AG09319 (cell line): ENCODE measurements at regions not wholly inside any gene's neighbourhood (a gene's known extent, or its start where the extent isn't known, plus 50 kb on each side); places are given as distances from the start of the nearest gene placed in this dataset.

Experiments used
- DNase-seq: peaks from one replicate; pipeline ENCODE4 v3.0.0-alpha.2; 2010; ENCODE audit warnings: low read depth; ENCODE audit errors: extremely low read depth
- TF ChIP-seq, protein P1 (sequence below): IDR thresholded peaks from 2 replicates; pipeline ENCODE4 v1.5.1; 2011; ENCODE audit warnings: low read depth, mild to moderate bottlenecking, inconsistent platforms, low read length, moderate library complexity

DNA sequence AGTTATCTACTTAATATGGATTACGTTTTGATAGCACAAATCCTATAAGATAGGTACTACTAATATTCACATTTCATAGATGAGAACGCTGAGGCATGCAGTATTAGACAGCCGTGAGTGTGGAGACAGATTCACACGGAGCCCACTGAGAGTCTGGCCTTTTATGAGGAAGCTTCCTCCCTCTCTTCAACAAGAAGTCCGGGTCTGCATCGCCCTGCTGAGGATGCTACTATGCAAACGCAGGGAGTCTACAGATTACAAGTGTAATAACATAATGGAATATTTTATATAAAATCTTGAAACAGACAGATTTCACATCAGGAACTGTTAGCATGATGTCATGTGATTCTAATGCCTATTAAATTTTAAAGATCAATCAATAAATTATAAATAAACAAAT lies 255.9 kb upstream of the GLI3 start:
- no peak for DNase-seq
- TF ChIP-seq, protein P1, sequence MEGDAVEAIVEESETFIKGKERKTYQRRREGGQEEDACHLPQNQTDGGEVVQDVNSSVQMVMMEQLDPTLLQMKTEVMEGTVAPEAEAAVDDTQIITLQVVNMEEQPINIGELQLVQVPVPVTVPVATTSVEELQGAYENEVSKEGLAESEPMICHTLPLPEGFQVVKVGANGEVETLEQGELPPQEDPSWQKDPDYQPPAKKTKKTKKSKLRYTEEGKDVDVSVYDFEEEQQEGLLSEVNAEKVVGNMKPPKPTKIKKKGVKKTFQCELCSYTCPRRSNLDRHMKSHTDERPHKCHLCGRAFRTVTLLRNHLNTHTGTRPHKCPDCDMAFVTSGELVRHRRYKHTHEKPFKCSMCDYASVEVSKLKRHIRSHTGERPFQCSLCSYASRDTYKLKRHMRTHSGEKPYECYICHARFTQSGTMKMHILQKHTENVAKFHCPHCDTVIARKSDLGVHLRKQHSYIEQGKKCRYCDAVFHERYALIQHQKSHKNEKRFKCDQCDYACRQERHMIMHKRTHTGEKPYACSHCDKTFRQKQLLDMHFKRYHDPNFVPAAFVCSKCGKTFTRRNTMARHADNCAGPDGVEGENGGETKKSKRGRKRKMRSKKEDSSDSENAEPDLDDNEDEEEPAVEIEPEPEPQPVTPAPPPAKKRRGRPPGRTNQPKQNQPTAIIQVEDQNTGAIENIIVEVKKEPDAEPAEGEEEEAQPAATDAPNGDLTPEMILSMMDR, result no peak

DNA sequence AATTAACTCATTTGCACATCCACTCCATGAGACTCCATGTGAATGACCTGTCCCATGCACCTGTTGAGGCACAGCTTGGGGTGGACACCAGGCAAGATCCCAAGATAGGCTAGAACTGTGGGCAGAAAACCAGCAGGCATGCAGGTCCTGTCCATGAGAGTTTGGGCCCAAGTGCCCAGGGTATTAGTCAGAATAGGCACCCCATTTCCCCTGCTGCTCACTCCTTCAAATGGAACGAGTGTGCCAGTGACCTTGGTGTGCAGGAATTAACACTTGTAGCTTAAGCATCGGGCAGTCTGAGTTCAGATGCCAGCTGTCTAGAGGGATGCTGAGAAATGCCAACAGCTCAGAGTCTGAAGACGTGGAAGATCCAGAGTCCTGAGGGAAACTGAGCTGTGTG lies 254.1 kb upstream of the GLI3 start:
- TF ChIP-seq, protein P1, result no peak
- DNase-seq, result no peak

DNA sequence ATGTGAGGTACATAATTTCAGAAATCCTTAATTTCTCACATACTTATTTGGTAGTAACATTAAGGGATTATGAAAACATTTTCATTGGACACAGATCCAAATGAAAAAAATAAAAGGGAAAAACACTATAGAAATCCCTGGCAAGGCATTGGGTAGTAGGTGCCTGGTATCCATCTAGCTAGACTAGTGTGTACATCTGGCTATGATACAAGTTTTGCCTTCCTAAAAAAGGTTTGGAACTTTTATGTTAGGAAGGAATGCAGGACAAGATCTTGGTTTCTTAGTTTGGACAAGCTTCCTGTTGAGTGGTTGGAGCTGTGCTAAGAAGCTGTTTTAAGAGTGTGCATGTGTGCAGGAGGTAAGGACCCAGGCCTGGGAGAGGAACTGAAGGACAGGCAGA lies 252.3 kb upstream of the GLI3 start:
- TF ChIP-seq, protein P1, result no peak
- DNase-seq, result no peak

DNA sequence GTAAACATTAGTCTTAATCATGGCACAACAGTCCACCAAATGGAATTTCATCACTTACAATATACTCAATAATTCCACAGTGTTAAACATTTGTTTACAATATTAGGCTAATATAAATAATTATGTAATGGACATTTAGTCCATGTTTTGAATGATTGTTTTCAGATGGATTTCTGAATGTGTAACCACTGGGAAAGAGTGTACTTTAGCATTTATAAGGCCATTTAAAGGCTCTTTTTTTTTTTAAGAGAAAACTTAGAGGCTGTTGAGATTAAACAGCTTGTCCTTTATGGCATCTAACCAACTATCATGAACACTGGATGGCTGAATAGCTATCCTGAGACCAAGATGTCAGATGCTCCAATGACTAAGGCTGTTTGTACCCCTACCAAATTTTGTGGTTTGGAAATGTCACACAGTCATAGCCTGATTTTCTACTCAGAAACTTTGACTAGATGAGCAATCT lies 248.3 kb upstream of the GLI3 start:
- TF ChIP-seq, protein P1, result no peak
- DNase-seq, result no peak

DNA sequence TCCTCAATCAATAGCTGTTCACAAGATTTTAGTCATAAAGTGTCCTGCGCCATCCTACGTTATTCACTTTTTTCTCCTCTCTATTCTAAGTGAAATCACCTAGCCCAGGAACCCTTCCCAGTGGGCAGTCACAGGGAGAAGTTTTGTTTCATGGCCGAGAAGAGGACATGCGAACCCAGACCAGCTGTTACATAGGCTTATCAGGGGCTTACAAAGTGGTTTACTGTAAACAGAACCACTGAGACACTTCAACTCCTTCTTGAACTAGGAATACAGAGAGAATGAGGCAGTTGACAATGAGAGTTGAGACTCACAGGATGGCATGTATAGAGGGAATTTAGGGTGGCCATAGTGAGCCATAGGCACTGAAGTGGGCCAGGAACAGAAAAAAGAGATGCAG lies 246.9 kb upstream of the GLI3 start:
- TF ChIP-seq, protein P1, result no peak
- DNase-seq, result no peak

DNA sequence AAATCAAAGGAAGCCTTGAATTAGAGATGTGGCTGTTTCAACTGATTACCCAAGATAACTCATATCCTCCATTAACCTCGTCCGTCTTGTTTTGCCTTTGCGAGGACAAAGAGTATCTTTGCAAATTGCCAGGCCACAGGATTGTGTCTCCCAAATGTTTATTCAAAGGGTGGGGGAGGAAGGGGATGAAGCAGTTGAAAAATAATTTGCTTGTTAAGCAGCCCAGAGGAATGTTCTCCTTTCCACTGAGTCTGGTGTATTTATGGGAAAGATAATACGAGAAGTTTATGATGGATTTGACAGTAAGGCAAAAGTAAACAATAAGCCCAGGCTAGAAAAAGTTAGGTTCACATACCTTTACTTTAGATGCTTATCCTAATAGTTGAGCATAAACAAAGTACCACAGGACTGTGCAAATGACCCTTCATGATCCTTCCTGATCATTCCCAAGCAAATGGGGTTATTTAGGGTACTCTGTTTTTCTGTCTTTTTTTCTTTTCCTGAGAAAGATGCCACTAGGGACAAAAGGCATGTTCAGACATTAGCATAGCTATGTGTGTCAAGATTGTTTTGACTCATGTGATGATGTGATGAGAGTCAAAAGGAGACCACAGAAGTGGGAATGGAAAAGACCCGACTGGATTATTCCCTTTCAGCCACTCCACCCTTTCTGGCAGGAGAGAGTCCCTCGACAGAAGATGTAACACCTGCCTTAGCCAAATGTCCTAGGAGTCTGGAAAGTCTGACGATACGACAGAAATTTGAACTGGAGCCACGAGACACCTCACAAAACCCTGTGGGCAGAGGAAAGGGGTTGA lies 243.0 kb upstream of the GLI3 start:
- TF ChIP-seq, protein P1, result no peak
- DNase-seq, result no peak

DNA sequence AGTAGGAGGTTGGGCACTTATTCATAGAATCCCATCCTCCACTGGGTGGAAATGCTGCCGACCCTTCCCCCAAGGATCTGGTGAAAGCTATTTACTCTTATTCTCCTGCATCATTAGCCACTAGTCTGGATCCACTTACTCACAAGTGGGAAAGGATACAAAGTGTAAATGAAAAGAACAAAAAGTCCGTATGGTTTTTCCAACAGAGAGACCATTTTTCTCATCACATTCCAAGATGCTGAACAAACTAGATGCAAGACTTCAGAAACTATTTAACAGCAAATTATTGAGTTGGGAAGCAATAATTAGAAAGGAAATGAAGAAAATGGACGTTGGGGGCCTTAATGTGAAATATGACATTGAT lies 242.4 kb upstream of the GLI3 start:
- TF ChIP-seq, protein P1, result no peak
- DNase-seq, result no peak
